COLO829 (cell line): ENCODE measurements at regions not wholly inside any gene's neighbourhood (a gene's known extent, or its start where the extent isn't known, plus 50 kb on each side); places are given as distances from the start of the nearest gene placed in this dataset.
"Not testable (repeated sequence)": the region's sequence is repeated elsewhere in the genome, so short reads cannot be mapped to it uniquely, and the experiment has no call there.

Experiments used
- DNase-seq: peaks from one replicate; pipeline ENCODE4 v3.0.0; 2012; ENCODE audit warnings: low spot score

- DNase-seq = no peak
Observed at GRCh38 chr2:234156326-234156725, 105.8 kb downstream of the SPP2 start.

GRCh38 chr2:234152835-234153234 lies 102.3 kb downstream of the SPP2 start:
- not testable (repeated sequence) for DNase-seq

GRCh38 chr2:234147335-234147861 lies 96.9 kb downstream of the SPP2 start:
- DNase-seq = no peak

GRCh38 chr2:234146087-234146826 lies 95.8 kb downstream of the SPP2 start:
- peak; percentile 76 for DNase-seq

- no peak for DNase-seq
Observed at GRCh38 chr2:234145511-234145910, 95.0 kb downstream of the SPP2 start.

- no peak for DNase-seq
Observed at GRCh38 chr2:234145057-234145456, 94.6 kb downstream of the SPP2 start.

- DNase-seq = no peak
Observed at GRCh38 chr2:234143896-234144295, 93.4 kb downstream of the SPP2 start.

GRCh38 chr2:234142530-234142929 lies 92.0 kb downstream of the SPP2 start:
- DNase-seq = no peak

- peak; percentile 88 for DNase-seq
Observed at GRCh38 chr2:234139755-234140154, 89.3 kb downstream of the SPP2 start.

GRCh38 chr2:234138836-234139235 lies 88.3 kb downstream of the SPP2 start:
- no peak for DNase-seq

GRCh38 chr2:234137400-234138014 lies 87.0 kb downstream of the SPP2 start:
- DNase-seq = peak; percentile 58

- no peak for DNase-seq
Observed at GRCh38 chr2:234136461-234136860, 86.0 kb downstream of the SPP2 start.

- DNase-seq = peak; percentile 73
Observed at GRCh38 chr2:234135750-234136221, 85.3 kb downstream of the SPP2 start.

GRCh38 chr2:234134496-234134895 lies 84.0 kb downstream of the SPP2 start:
- no peak for DNase-seq

GRCh38 chr2:234133004-234133403 lies 82.5 kb downstream of the SPP2 start:
- DNase-seq = no peak

- no peak for DNase-seq
Observed at GRCh38 chr2:234130777-234131181, 80.3 kb downstream of the SPP2 start.

- DNase-seq = no peak
Observed at GRCh38 chr2:234128606-234129005, 78.1 kb downstream of the SPP2 start.
